ENCODE measurements at regions not wholly inside any gene's neighbourhood (a gene's known extent, or its start where the extent isn't known, plus 50 kb on each side); places are given as distances from the start of the nearest gene placed in this dataset.

DNA sequence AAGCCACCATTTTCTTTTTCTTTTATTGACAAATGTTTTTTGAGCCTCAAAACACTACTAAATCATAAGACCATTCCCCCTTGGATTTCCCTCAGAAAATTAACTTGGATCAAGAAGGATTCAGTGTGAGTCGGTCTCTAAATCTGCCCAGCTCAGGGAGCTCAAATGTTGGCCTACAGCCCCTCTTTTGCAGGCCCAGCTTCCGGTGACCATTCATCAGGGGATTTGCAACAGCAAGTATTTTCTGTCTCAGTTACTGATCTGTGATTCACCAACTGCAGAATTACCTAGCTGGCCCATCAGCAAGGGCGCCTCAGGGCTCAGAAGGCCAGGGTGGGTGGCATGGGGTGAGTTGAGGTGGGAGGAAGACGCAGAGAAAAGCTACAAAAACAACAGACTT is 318.1 kb downstream of the CDC5L start:
- peaks cover 10% of the 10 kb centered on the region for H3K4me1 Mint-ChIP-seq (ENCODE audit: low read depth)
- H3K4me3 Mint-ChIP-seq: no peak overlapping the region
- no peak overlapping the region for H3K27ac Mint-ChIP-seq
- H3K9me3 Mint-ChIP-seq: no peaks in the 10 kb centered on the region
- TF ChIP-seq, protein P1, sequence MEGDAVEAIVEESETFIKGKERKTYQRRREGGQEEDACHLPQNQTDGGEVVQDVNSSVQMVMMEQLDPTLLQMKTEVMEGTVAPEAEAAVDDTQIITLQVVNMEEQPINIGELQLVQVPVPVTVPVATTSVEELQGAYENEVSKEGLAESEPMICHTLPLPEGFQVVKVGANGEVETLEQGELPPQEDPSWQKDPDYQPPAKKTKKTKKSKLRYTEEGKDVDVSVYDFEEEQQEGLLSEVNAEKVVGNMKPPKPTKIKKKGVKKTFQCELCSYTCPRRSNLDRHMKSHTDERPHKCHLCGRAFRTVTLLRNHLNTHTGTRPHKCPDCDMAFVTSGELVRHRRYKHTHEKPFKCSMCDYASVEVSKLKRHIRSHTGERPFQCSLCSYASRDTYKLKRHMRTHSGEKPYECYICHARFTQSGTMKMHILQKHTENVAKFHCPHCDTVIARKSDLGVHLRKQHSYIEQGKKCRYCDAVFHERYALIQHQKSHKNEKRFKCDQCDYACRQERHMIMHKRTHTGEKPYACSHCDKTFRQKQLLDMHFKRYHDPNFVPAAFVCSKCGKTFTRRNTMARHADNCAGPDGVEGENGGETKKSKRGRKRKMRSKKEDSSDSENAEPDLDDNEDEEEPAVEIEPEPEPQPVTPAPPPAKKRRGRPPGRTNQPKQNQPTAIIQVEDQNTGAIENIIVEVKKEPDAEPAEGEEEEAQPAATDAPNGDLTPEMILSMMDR (IDR thresholded peaks at IDR 0.05): no peak
- H3K27me3 Mint-ChIP-seq (ENCODE audit: insufficient read depth): peaks cover 15% of the 10 kb centered on the region
- DNase-seq: no peak
- H3K36me3 Mint-ChIP-seq (ENCODE audit: low read depth): no peaks in the 10 kb centered on the region

DNA sequence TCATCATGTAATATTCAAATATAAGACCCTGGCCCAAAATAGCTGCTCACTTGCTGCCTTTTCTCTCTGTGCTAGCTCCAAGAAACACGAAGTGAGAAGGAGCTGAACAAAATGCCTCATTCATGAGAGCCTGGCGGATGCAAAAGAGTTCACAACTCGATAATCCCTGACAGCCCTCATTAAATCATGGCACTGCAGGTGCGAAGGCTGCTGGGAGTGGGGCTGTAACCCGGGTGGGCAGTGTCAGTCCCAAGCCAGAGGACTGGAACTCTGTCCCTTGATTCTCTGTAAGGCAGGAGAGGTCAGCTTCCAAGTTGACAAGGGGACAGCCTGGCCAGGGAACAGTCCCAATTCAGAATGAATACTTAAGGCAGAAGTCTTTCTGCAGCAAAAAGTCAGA is 318.5 kb downstream of the CDC5L start:
- Mint-ChIP-seq H3K4me3 (no peak overlapping the region), H3K9me3 (no peaks in the 10 kb centered on the region)

DNA sequence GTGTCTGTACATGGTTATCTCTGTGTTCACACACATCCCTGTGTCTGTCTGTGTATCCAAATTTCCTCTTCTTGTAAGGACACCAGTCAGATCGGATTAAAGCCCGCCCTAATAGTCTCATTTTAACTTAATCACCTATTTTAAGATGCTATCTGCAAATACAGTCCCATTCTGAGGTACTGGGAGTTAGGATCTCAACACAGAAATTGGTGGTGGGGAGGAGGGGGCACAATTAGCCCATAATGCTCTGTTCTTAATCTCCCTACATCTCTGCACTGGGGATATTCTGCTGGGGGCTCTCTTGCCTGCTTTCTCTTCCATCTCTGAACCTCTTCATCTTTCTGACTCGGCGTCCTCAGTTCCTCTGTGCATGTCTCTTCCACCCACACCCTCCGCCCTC is 320.7 kb downstream of the CDC5L start:
- Mint-ChIP-seq H3K27ac (no peak overlapping the region), H3K27me3 (ENCODE audit: insufficient read depth) (peaks cover 10% of the 10 kb centered on the region), H3K9me3 (no peaks in the 10 kb centered on the region), H3K4me1 (ENCODE audit: low read depth) (no peaks in the 10 kb centered on the region), H3K36me3 (ENCODE audit: low read depth) (no peaks in the 10 kb centered on the region), H3K4me3 (no peak overlapping the region)
- DNase-seq: no peak
- TF ChIP-seq, protein P1 (IDR thresholded peaks at IDR 0.05): no peak

More for the DNA sequence above, 318.5 kb downstream of the CDC5L start:
- TF ChIP-seq, protein P1 (IDR thresholded peaks at IDR 0.05): no peak
- Mint-ChIP-seq H3K27me3 (ENCODE audit: insufficient read depth) (peaks cover 15% of the 10 kb centered on the region), H3K27ac (no peak overlapping the region), H3K36me3 (ENCODE audit: low read depth) (no peaks in the 10 kb centered on the region), H3K4me1 (ENCODE audit: low read depth) (peaks cover 10% of the 10 kb centered on the region)
- DNase-seq: no peak

DNA sequence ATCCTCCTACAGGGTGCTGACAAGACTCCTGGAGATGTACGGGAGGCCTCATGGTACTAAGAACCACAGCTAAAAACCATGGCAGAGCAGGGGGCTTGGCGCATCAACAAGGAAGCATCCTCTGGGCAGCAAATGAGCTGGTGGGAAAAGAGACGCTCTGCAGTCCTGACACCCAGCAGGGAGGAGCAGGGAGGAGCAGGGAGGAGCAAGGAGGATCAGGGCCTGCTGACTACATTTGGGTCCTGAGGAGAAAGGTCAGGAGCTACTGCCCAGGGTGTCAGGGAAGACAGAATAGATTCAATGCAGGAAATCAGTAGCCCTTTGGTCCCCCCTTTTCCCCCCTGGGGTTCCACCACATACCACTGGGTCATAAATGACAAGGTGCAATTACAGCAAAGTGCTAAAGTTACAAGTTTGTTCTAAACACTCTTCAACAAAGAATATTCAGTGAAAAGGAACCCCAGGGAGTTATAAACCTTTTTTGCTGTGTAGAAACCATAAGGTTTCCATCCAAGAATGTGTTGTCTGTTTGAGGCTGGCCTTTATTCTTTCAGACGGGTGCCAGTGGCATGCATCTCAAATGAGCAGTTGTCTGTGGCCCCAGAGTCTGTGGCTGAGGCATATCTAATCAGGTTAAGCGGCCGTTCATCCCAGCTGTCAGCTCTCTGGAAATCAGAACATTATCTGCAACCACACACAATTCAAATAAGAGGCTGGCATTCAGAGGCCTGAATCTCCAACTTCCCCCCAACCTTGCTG is 325.0 kb downstream of the CDC5L start:
- H3K27me3 Mint-ChIP-seq (ENCODE audit: insufficient read depth): peaks cover 14% of the 10 kb centered on the region
- H3K36me3 Mint-ChIP-seq (ENCODE audit: low read depth): no peaks in the 10 kb centered on the region
- H3K4me3 Mint-ChIP-seq: no peak overlapping the region
- TF ChIP-seq, protein P1 (IDR thresholded peaks at IDR 0.05): no peak
- no peak overlapping the region for H3K27ac Mint-ChIP-seq
- peaks cover 16% of the 10 kb centered on the region for H3K4me1 Mint-ChIP-seq (ENCODE audit: low read depth)
- no peaks in the 10 kb centered on the region for H3K9me3 Mint-ChIP-seq
- no peak for DNase-seq

DNA sequence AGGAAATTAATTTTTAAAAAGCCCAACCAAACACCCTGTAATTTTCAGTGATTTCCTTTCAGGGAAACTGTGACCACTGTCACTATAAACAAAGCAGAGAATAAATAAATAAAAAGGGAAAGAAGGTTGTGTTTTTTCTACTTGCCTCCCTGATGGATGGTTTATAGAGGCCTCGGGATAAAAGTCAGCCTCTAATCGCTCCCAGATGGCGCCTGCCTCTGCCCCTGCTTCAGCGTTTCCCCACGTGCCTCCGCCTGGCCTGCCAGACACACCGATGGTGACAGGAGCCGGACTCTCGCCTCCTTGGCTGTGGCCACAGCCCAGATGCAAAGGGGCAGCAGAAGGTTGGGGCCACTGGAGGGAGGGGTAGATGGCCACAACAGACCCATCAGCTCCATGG is 327.7 kb downstream of the CDC5L start:
- Mint-ChIP-seq H3K9me3 (no peaks in the 10 kb centered on the region), H3K4me3 (no peak overlapping the region; the same call in 1 of the 2 replicates), H3K4me1 (ENCODE audit: low read depth) (peaks cover 16% of the 10 kb centered on the region), H3K36me3 (ENCODE audit: low read depth) (no peaks in the 10 kb centered on the region), H3K27ac (no peak overlapping the region), H3K27me3 (ENCODE audit: insufficient read depth) (peaks cover 19% of the 10 kb centered on the region)
- no peak for DNase-seq
- TF ChIP-seq, protein P1 (IDR thresholded peaks at IDR 0.05): no peak
